ENCODE measurements at regions not wholly inside any gene's neighbourhood (a gene's known extent, or its start where the extent isn't known, plus 50 kb on each side); places are given as distances from the start of the nearest gene placed in this dataset.

GRCh38 chr11:62073061-62073460 is 50.8 kb upstream of the INCENP start:
- H3K27ac ChIP-seq, result no peak overlapping the region
- TF ChIP-seq CTCF (conservative IDR thresholded peaks at IDR 0.05) (no peak), ZFX (IDR thresholded peaks at IDR 0.05) (no peak)

GRCh38 chr11:62071408-62071807 is 52.4 kb upstream of the INCENP start:
- no peak for TF ChIP-seq ZFX (IDR thresholded peaks at IDR 0.05)
- no peak for TF ChIP-seq CTCF (conservative IDR thresholded peaks at IDR 0.05)

GRCh38 chr11:62069986-62070919 is 53.6 kb upstream of the INCENP start:
- no peak overlapping the region for H3K27ac ChIP-seq
- TF ChIP-seq ZFX (IDR thresholded peaks at IDR 0.05) (no peak), CTCF (conservative IDR thresholded peaks at IDR 0.05) (no peak)

More at GRCh38 chr11:62071408-62071807, 52.4 kb upstream of the INCENP start:
- no peak overlapping the region for H3K27ac ChIP-seq

GRCh38 chr11:62069374-62069773 is 54.4 kb upstream of the INCENP start:
- TF ChIP-seq CTCF (conservative IDR thresholded peaks at IDR 0.05) (no peak), ZFX (IDR thresholded peaks at IDR 0.05) (no peak)
- H3K27ac ChIP-seq, result no peak overlapping the region

GRCh38 chr11:62068730-62069129 is 55.1 kb upstream of the INCENP start:
- TF ChIP-seq CTCF (conservative IDR thresholded peaks at IDR 0.05) (no peak), ZFX (IDR thresholded peaks at IDR 0.05) (no peak)

GRCh38 chr11:62067741-62068140 is 56.1 kb upstream of the INCENP start:
- TF ChIP-seq ZFX (IDR thresholded peaks at IDR 0.05), result no peak
- no peak for TF ChIP-seq CTCF (conservative IDR thresholded peaks at IDR 0.05)
- no peak overlapping the region for H3K27ac ChIP-seq

More at GRCh38 chr11:62068730-62069129, 55.1 kb upstream of the INCENP start:
- no peak overlapping the region for H3K27ac ChIP-seq

- TF ChIP-seq CTCF (conservative IDR thresholded peaks at IDR 0.05) (no peak), ZFX (IDR thresholded peaks at IDR 0.05) (no peak)
- no peak overlapping the region for H3K27ac ChIP-seq
Observed at GRCh38 chr11:62064221-62064620, 59.6 kb upstream of the INCENP start.

Data from C4-2B (cell line).